HEK293 (cell line): ENCODE measurements at regions not wholly inside any gene's neighbourhood (a gene's known extent, or its start where the extent isn't known, plus 50 kb on each side); places are given as distances from the start of the nearest gene placed in this dataset.

Experiments used
- CTCF ChIA-PET: fragments of 350-600 bp; formaldehyde crosslinking; extraction: SDS; loops from one replicate; lab custom pipeline; 2021; ENCODE audit warnings: antibody characterized with exemption; lab: Yijun Ruan, JAX
- POLR2A ChIA-PET: fragments of 300-600 bp; formaldehyde crosslinking; extraction: SDS; loops from one replicate; lab custom pipeline; 2020; ENCODE audit warnings: antibody characterized with exemption, inconsistent platforms; lab: Yijun Ruan, JAX
- H3K27ac ChIP-seq: fragments of 200-500 bp; sonication (Bioruptor generic); 2 replicates; pipeline ENCODE4 v1.5.1; 2014; ENCODE audit warnings: low read depth, low read length, control low read depth, inconsistent platforms; ENCODE audit errors: extremely low read depth
- H3K36me3 ChIP-seq, 2 experiments: fragments of 200-500 bp in 1 of 2; sonication (Bioruptor generic) in 1 of 2; 1 replicate in 1 of 2; 2 replicates in 1 of 2; pipeline ENCODE4 v1.5.1; 2014 to 2017; ENCODE audit warnings: inconsistent platforms in 2 of 2, low read length in 2 of 2; ENCODE audit not compliant: control insufficient read depth in 2 of 2, insufficient read depth in 1 of 2
- H3K4me1 ChIP-seq: fragments of 200-500 bp; sonication (Bioruptor generic); 2 replicates; pipeline ENCODE4 v1.5.1; 2014; ENCODE audit warnings: mild to moderate bottlenecking, low read length, inconsistent platforms; ENCODE audit not compliant: control insufficient read depth, insufficient read depth
- H3K4me3 ChIP-seq: 2 replicates; pipeline ENCODE4 v1.5.1; 2011; ENCODE audit warnings: low read depth, mild to moderate bottlenecking, control low read depth, low read length, moderate library complexity
- H3K9me3 ChIP-seq: fragments of 200-500 bp; sonication (Bioruptor generic); 2 replicates; pipeline ENCODE4 v1.5.1; 2014; ENCODE audit warnings: low read depth, low read length, inconsistent platforms; ENCODE audit not compliant: control insufficient read depth, insufficient read depth
- MYNN ChIP-seq: fragments of 450-650 bp; formaldehyde crosslinking; IDR thresholded peaks from 2 replicates; pipeline ENCODE4 v1.5.1; 2016; ENCODE audit warnings: missing biosample characterization, missing genetic modification characterization, borderline replicate concordance
- SETDB1 ChIP-seq: IDR thresholded peaks from one replicate; pipeline ENCODE4 v1.6.1; 2017; ENCODE audit warnings: mild to moderate bottlenecking, low read length, moderate library complexity, mixed read lengths; ENCODE audit not compliant: insufficient read length
- WT1 ChIP-seq: fragments of 450-650 bp; formaldehyde crosslinking; IDR thresholded peaks from 2 replicates; pipeline ENCODE4 v1.5.1; 2016; ENCODE audit warnings: missing biosample characterization, missing genetic modification characterization
- YY2 ChIP-seq: fragments of 450-650 bp; formaldehyde crosslinking; IDR thresholded peaks from 2 replicates; pipeline ENCODE4 v1.5.1; 2016; ENCODE audit warnings: missing biosample characterization, missing genetic modification characterization
- ZBTB7A ChIP-seq: fragments of 450-650 bp; formaldehyde crosslinking; IDR thresholded peaks from 2 replicates; pipeline ENCODE4 v1.5.1; 2016; ENCODE audit warnings: low read depth, missing biosample characterization, missing genetic modification characterization
- ZBTB8A ChIP-seq: fragments of 450-650 bp; formaldehyde crosslinking; IDR thresholded peaks from 2 replicates; pipeline ENCODE4 v1.5.1; 2016; ENCODE audit warnings: missing biosample characterization, missing genetic modification characterization
- ZNF112 ChIP-seq: fragments of 450-650 bp; formaldehyde crosslinking; IDR thresholded peaks from 2 replicates; pipeline ENCODE4 v1.5.0; 2017; ENCODE audit warnings: missing biosample characterization, missing genetic modification characterization
- ZNF133 ChIP-seq: fragments of 450-650 bp; formaldehyde crosslinking; IDR thresholded peaks from 2 replicates; pipeline ENCODE4 v1.5.1; 2016; ENCODE audit warnings: missing biosample characterization, missing genetic modification characterization
- ZNF19 ChIP-seq: fragments of 450-650 bp; formaldehyde crosslinking; IDR thresholded peaks from 2 replicates; pipeline ENCODE4; 2016; ENCODE audit warnings: missing biosample characterization, missing genetic modification characterization, low read depth
- ZNF2 ChIP-seq: fragments of 450-650 bp; formaldehyde crosslinking; IDR thresholded peaks from 2 replicates; pipeline ENCODE4 v1.5.1; 2016; ENCODE audit warnings: missing biosample characterization, missing genetic modification characterization
- ZNF221 ChIP-seq: fragments of 450-650 bp; formaldehyde crosslinking; IDR thresholded peaks from 2 replicates; pipeline ENCODE4 v1.5.1; 2017; ENCODE audit warnings: missing biosample characterization, missing genetic modification characterization, borderline replicate concordance
- ZNF248 ChIP-seq: fragments of 450-650 bp; formaldehyde crosslinking; IDR thresholded peaks from 2 replicates; pipeline ENCODE4 v1.5.1; 2017; ENCODE audit warnings: missing biosample characterization, missing genetic modification characterization
- ZNF621 ChIP-seq: fragments of 450-650 bp; formaldehyde crosslinking; IDR thresholded peaks from 2 replicates; pipeline ENCODE4 v1.5.1; 2017; ENCODE audit warnings: missing biosample characterization, missing genetic modification characterization
- ZNF658 ChIP-seq: fragments of 450-650 bp; formaldehyde crosslinking; IDR thresholded peaks from 2 replicates; pipeline ENCODE4; 2016; ENCODE audit warnings: missing biosample characterization, missing genetic modification characterization
- TF ChIP-seq, protein P1 (sequence below): fragments of 450-650 bp; formaldehyde crosslinking; IDR thresholded peaks from 2 replicates; pipeline ENCODE4 v1.5.1; 2016; ENCODE audit warnings: missing biosample characterization, missing genetic modification characterization
- TF ChIP-seq, protein P2 (sequence below): fragments of 450-650 bp; formaldehyde crosslinking; IDR thresholded peaks from 2 replicates; pipeline ENCODE4 v1.5.1; 2016; ENCODE audit warnings: missing biosample characterization, missing genetic modification characterization
- TF ChIP-seq, protein P3 (sequence below): fragments of 450-650 bp; formaldehyde crosslinking; IDR thresholded peaks from 2 replicates; pipeline ENCODE4 v1.5.1; 2017; ENCODE audit warnings: missing biosample characterization, missing genetic modification characterization
- TF ChIP-seq, protein P4 (sequence below): fragments of 450-650 bp; formaldehyde crosslinking; IDR thresholded peaks from 2 replicates; pipeline ENCODE4 v1.5.1; 2017; ENCODE audit warnings: missing biosample characterization, missing genetic modification characterization
- TF ChIP-seq, protein P5 (sequence below): fragments of 450-650 bp; formaldehyde crosslinking; IDR thresholded peaks from 2 replicates; pipeline ENCODE4 v1.5.1; 2016; ENCODE audit warnings: missing biosample characterization, missing genetic modification characterization

DNA sequence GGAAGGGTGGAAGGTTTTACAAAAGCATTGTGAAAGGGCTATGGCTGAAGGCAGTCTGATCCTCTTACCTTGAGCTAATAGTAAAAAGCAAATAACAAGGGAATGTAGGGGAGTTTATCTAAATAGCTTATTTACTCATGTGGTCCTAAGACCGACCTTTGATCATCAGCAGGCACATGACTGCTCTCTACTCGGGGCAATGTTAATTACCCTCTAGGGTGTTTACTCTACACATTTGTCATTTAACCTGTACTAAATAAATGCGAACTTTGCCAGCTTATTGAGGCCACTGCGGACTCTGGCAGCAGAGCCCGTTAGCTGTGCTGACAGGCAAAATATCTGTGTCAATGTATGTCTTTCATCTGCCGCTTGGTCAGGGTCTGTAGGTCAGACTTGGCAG, 768.3 kb upstream of the ATXN7L3B start:
- TF ChIP-seq, protein P1, sequence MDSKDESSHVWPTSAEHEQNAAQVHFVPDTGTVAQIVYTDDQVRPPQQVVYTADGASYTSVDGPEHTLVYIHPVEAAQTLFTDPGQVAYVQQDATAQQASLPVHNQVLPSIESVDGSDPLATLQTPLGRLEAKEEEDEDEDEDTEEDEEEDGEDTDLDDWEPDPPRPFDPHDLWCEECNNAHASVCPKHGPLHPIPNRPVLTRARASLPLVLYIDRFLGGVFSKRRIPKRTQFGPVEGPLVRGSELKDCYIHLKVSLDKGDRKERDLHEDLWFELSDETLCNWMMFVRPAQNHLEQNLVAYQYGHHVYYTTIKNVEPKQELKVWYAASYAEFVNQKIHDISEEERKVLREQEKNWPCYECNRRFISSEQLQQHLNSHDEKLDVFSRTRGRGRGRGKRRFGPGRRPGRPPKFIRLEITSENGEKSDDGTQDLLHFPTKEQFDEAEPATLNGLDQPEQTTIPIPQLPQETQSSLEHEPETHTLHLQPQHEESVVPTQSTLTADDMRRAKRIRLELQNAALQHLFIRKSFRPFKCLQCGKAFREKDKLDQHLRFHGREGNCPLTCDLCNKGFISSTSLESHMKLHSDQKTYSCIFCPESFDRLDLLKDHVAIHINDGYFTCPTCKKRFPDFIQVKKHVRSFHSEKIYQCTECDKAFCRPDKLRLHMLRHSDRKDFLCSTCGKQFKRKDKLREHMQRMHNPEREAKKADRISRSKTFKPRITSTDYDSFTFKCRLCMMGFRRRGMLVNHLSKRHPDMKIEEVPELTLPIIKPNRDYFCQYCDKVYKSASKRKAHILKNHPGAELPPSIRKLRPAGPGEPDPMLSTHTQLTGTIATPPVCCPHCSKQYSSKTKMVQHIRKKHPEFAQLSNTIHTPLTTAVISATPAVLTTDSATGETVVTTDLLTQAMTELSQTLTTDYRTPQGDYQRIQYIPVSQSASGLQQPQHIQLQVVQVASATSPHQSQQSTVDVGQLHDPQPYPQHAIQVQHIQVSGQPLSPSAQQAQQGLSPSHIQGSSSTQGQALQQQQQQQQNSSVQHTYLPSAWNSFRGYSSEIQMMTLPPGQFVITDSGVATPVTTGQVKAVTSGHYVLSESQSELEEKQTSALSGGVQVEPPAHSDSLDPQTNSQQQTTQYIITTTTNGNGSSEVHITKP (tag by site-specific recombination): no peak
- no peak for TF ChIP-seq ZNF2 (tag by site-specific recombination)
- TF ChIP-seq, protein P2, sequence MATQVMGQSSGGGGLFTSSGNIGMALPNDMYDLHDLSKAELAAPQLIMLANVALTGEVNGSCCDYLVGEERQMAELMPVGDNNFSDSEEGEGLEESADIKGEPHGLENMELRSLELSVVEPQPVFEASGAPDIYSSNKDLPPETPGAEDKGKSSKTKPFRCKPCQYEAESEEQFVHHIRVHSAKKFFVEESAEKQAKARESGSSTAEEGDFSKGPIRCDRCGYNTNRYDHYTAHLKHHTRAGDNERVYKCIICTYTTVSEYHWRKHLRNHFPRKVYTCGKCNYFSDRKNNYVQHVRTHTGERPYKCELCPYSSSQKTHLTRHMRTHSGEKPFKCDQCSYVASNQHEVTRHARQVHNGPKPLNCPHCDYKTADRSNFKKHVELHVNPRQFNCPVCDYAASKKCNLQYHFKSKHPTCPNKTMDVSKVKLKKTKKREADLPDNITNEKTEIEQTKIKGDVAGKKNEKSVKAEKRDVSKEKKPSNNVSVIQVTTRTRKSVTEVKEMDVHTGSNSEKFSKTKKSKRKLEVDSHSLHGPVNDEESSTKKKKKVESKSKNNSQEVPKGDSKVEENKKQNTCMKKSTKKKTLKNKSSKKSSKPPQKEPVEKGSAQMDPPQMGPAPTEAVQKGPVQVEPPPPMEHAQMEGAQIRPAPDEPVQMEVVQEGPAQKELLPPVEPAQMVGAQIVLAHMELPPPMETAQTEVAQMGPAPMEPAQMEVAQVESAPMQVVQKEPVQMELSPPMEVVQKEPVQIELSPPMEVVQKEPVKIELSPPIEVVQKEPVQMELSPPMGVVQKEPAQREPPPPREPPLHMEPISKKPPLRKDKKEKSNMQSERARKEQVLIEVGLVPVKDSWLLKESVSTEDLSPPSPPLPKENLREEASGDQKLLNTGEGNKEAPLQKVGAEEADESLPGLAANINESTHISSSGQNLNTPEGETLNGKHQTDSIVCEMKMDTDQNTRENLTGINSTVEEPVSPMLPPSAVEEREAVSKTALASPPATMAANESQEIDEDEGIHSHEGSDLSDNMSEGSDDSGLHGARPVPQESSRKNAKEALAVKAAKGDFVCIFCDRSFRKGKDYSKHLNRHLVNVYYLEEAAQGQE (tag by site-specific recombination): no peak
- TF ChIP-seq, protein P3, sequence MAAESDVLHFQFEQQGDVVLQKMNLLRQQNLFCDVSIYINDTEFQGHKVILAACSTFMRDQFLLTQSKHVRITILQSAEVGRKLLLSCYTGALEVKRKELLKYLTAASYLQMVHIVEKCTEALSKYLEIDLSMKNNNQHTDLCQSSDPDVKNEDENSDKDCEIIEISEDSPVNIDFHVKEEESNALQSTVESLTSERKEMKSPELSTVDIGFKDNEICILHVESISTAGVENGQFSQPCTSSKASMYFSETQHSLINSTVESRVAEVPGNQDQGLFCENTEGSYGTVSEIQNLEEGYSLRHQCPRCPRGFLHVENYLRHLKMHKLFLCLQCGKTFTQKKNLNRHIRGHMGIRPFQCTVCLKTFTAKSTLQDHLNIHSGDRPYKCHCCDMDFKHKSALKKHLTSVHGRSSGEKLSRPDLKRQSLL (tag by site-specific recombination): no peak
- TF ChIP-seq, protein P4, sequence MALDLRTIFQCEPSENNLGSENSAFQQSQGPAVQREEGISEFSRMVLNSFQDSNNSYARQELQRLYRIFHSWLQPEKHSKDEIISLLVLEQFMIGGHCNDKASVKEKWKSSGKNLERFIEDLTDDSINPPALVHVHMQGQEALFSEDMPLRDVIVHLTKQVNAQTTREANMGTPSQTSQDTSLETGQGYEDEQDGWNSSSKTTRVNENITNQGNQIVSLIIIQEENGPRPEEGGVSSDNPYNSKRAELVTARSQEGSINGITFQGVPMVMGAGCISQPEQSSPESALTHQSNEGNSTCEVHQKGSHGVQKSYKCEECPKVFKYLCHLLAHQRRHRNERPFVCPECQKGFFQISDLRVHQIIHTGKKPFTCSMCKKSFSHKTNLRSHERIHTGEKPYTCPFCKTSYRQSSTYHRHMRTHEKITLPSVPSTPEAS (tag by site-specific recombination): no peak
- no peak for TF ChIP-seq ZBTB7A (tag by site-specific recombination)
- TF ChIP-seq, protein P5, sequence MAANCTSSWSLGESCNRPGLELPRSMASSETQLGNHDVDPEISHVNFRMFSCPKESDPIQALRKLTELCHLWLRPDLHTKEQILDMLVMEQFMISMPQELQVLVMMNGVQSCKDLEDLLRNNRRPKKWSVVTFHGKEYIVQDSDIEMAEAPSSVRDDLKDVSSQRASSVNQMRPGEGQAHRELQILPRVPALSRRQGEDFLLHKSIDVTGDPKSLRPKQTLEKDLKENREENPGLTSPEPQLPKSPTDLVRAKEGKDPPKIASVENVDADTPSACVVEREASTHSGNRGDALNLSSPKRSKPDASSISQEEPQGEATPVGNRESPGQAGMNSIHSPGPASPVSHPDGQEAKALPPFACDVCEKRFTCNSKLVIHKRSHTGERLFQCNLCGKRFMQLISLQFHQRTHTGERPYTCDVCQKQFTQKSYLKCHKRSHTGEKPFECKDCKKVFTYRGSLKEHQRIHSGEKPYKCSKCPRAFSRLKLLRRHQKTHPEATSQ: no peak
- no peak for TF ChIP-seq ZNF112 (tag by site-specific recombination)
- TF ChIP-seq ZNF221 (tag by site-specific recombination): no peak
- TF ChIP-seq ZNF658: no peak
- no peak for TF ChIP-seq ZBTB8A
- TF ChIP-seq ZNF19 (tag by site-specific recombination): no peak
- no peak for TF ChIP-seq YY2 (tag by site-specific recombination)
- TF ChIP-seq, all 188 proteins: peak for 0
- no peak overlapping the region for H3K4me3 ChIP-seq
- no peak overlapping the region for H3K27ac ChIP-seq
- no peaks in the 10 kb centered on the region for H3K4me1 ChIP-seq
- POLR2A ChIA-PET: no interaction called here
- CTCF ChIA-PET: interaction anchor here (0.7 kb wide), 1 partner anchor 148 kb away, joined by 3 read pairs; no protein-coding TSS in a partner anchor
- no peaks in the 10 kb centered on the region for H3K9me3 ChIP-seq
- no peaks in the 10 kb centered on the region for H3K36me3 ChIP-seq

DNA sequence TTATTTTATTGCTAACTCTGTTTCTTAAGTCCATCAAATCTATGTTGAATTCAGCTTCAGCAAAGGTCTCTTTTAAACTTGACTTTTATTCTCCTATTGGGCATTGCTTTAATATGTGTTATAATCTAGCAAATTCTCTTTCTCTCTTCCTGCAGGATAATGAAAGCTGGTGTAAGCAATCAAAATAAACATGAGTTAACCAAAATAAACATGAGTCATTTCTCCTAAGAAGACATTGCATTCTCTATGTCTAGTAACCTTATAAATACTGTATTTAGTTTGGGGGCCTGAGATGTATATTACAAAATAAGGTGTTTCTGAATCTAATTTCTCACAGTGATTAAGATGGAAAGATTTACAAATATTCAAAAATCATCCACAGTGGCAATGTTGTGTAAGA, 739.1 kb upstream of the ATXN7L3B start:
- TF ChIP-seq WT1 (tag by site-specific recombination): no peak
- TF ChIP-seq SETDB1: no peak
- no peak for TF ChIP-seq ZNF621
- TF ChIP-seq MYNN: no peak
- no peak for TF ChIP-seq ZNF133 (tag by site-specific recombination)
- TF ChIP-seq ZNF248 (tag by site-specific recombination): no peak
- TF ChIP-seq, protein P3 (tag by site-specific recombination): no peak
- TF ChIP-seq, all 188 proteins: peak for 0
- Histone ChIP-seq H3K36me3 (no peaks in the 10 kb centered on the region), H3K4me1 (no peaks in the 10 kb centered on the region), H3K9me3 (no peaks in the 10 kb centered on the region), H3K4me3 (no peak overlapping the region), H3K27ac (no peak overlapping the region)
- ChIA-PET CTCF (interaction anchor here (0.6 to 0.7 kb wide), 2 partner anchors 45 to 381 kb away, joined by 3 to 4 read pairs; no protein-coding TSS in a partner anchor), POLR2A (no interaction called here)
